HL-60 (cell line): ENCODE measurements at regions not wholly inside any gene's neighbourhood (a gene's known extent, or its start where the extent isn't known, plus 50 kb on each side); places are given as distances from the start of the nearest gene placed in this dataset.

Source experiments
- CTCF ChIP-seq: IDR thresholded peaks from one replicate; pipeline ENCODE4 v1.5.1; 2011; ENCODE audit warnings: low read length, control low read depth, inconsistent platforms; ENCODE audit not compliant: insufficient read depth
- REST ChIP-seq: IDR thresholded peaks from 2 replicates; pipeline ENCODE4 v1.6.1; 2012; ENCODE audit warnings: low read depth; ENCODE audit not compliant: insufficient replicate concordance
- SPI1 ChIP-seq: IDR thresholded peaks from 2 replicates; pipeline ENCODE4 v1.6.1; 2012; ENCODE audit warnings: low read depth, mild to moderate bottlenecking, borderline replicate concordance

DNA sequence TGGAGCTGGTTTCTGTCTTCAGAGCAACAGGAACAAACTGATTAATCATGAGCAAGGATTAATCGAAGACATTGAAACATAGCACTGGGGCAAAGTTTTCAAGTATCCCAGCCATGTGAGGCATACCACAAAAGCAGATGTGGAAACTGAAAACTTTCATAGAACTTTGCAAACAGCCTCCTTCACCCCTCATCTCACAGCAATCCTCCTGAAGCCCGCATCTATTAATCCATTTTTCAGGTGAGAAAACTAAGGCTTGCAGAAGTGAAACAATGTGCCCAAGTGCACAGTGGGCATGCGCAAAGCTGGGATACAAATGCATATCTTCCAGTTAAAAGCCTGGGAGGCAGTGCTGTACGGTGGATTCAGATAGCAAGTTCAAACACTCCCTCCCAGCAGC lies 58.6 kb upstream of the HMGXB4 start:
- TF ChIP-seq CTCF (no peak), REST (no peak), SPI1 (no peak)
